Loucy (cell line): ENCODE measurements at regions not wholly inside any gene's neighbourhood (a gene's known extent, or its start where the extent isn't known, plus 50 kb on each side); places are given as distances from the start of the nearest gene placed in this dataset.

ENCODE experiments used
- H2AFZ ChIP-seq: fragments of 200-600 bp; sonication (generic); 2 replicates; pipeline ENCODE4 v1.6.0; 2016; ENCODE audit warnings: antibody characterized with exemption, mild to moderate bottlenecking, low read length, moderate library complexity
- H3F3A ChIP-seq: fragments of 200-600 bp; 2 replicates; pipeline ENCODE4 v1.6.0; 2016; ENCODE audit warnings: antibody characterized with exemption, low read depth, mild to moderate bottlenecking
- H3K27me3 ChIP-seq: fragments of 200-600 bp; sonication (generic); 2 replicates; pipeline ENCODE4 v1.6.1; 2014; ENCODE audit warnings: low read length, mild to moderate bottlenecking; ENCODE audit not compliant: insufficient read depth, poor library complexity, severe bottlenecking
- H3K36me3 ChIP-seq: fragments of 200-600 bp; sonication (generic); 2 replicates; pipeline ENCODE4 v1.6.1; 2016; ENCODE audit warnings: low read length; ENCODE audit not compliant: insufficient read depth
- H3K4me1 ChIP-seq: fragments of 200-600 bp; sonication (generic); 2 replicates; pipeline ENCODE4 v1.5.1; 2014; ENCODE audit warnings: low read length, mild to moderate bottlenecking; ENCODE audit not compliant: insufficient read depth, poor library complexity, severe bottlenecking
- H3K4me2 ChIP-seq: fragments of 200-600 bp; sonication (generic); 2 replicates; pipeline ENCODE4 v1.6.0; 2014; ENCODE audit warnings: antibody characterized with exemption, low read length, low read depth, mild to moderate bottlenecking; ENCODE audit not compliant: poor library complexity, severe bottlenecking
- H3K4me3 ChIP-seq: fragments of 200-600 bp; sonication (generic); 2 replicates; pipeline ENCODE4 v1.5.1; 2014; ENCODE audit warnings: low read length, mild to moderate bottlenecking, mixed read lengths; ENCODE audit not compliant: poor library complexity, severe bottlenecking
- H3K79me2 ChIP-seq: fragments of 200-600 bp; sonication (generic); 2 replicates; pipeline ENCODE4 v1.6.1; 2014; ENCODE audit warnings: low read length; ENCODE audit not compliant: insufficient read depth
- H3K9ac ChIP-seq: fragments of 200-600 bp; sonication (generic); 2 replicates; pipeline ENCODE4 v1.6.0; 2014; ENCODE audit warnings: mild to moderate bottlenecking, low read depth, low read length, moderate library complexity; ENCODE audit not compliant: poor library complexity, severe bottlenecking
- H3K9me2 ChIP-seq: fragments of 200-600 bp; sonication (generic); replicated peaks from 2 replicates; pipeline ENCODE4 v1.6.1; 2016; ENCODE audit warnings: low read depth, low read length, mixed read lengths
- H3K9me3 ChIP-seq: fragments of 200-600 bp; sonication (generic); 2 replicates; pipeline ENCODE4 v1.6.1; 2014; ENCODE audit warnings: mild to moderate bottlenecking, antibody characterized with exemption, low read length, low read depth; ENCODE audit not compliant: insufficient read depth
- H4K20me1 ChIP-seq: fragments of 200-600 bp; sonication (generic); 2 replicates; pipeline ENCODE4 v1.6.0; 2014; ENCODE audit warnings: antibody characterized with exemption, low read length, mild to moderate bottlenecking; ENCODE audit not compliant: insufficient read depth, poor library complexity, severe bottlenecking
- EZH2phosphoT487 ChIP-seq: fragments of 200-600 bp; IDR thresholded peaks from 2 replicates; pipeline ENCODE4 v1.6.1; 2018; ENCODE audit warnings: antibody characterized with exemption, mild to moderate bottlenecking, moderate library complexity, borderline replicate concordance
- TF ChIP-seq, protein P1 (sequence below): fragments of 200-600 bp; sonication (generic); conservative IDR thresholded peaks from 2 replicates; pipeline ENCODE4 v1.5.1; 2014; ENCODE audit warnings: mild to moderate bottlenecking, antibody characterized with exemption, low read length

GRCh38 chr4:52366621-52367020, 292.5 kb downstream of the USP46 start:
- Histone ChIP-seq H3K9me3 (no peaks in the 10 kb centered on the region), H3F3A (no peaks in the 10 kb centered on the region), H3K27me3 (no peaks in the 10 kb centered on the region), H3K79me2 (no peaks in the 10 kb centered on the region), H4K20me1 (no peaks in the 10 kb centered on the region), H3K9me2 (no peaks in the 10 kb centered on the region), H2AFZ (no peak overlapping the region), H3K4me3 (no peak overlapping the region), H3K4me1 (no peaks in the 10 kb centered on the region), H3K4me2 (no peak overlapping the region), H3K36me3 (no peaks in the 10 kb centered on the region), H3K9ac (no peak overlapping the region)
- no peak for TF ChIP-seq EZH2phosphoT487
- TF ChIP-seq, protein P1, sequence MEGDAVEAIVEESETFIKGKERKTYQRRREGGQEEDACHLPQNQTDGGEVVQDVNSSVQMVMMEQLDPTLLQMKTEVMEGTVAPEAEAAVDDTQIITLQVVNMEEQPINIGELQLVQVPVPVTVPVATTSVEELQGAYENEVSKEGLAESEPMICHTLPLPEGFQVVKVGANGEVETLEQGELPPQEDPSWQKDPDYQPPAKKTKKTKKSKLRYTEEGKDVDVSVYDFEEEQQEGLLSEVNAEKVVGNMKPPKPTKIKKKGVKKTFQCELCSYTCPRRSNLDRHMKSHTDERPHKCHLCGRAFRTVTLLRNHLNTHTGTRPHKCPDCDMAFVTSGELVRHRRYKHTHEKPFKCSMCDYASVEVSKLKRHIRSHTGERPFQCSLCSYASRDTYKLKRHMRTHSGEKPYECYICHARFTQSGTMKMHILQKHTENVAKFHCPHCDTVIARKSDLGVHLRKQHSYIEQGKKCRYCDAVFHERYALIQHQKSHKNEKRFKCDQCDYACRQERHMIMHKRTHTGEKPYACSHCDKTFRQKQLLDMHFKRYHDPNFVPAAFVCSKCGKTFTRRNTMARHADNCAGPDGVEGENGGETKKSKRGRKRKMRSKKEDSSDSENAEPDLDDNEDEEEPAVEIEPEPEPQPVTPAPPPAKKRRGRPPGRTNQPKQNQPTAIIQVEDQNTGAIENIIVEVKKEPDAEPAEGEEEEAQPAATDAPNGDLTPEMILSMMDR = no peak

GRCh38 chr4:52367282-52367830, 291.7 kb downstream of the USP46 start:
- no peaks in the 10 kb centered on the region for H3K9me2 ChIP-seq
- H3K36me3 ChIP-seq = no peaks in the 10 kb centered on the region
- H3K4me2 ChIP-seq = no peak overlapping the region
- no peaks in the 10 kb centered on the region for H4K20me1 ChIP-seq
- no peaks in the 10 kb centered on the region for H3K27me3 ChIP-seq
- no peak overlapping the region for H3K4me3 ChIP-seq
- no peaks in the 10 kb centered on the region for H3K9me3 ChIP-seq
- H2AFZ ChIP-seq = no peak overlapping the region
- no peaks in the 10 kb centered on the region for H3K79me2 ChIP-seq
- H3K9ac ChIP-seq = no peak overlapping the region
- no peaks in the 10 kb centered on the region for H3K4me1 ChIP-seq
- no peak for TF ChIP-seq EZH2phosphoT487
- TF ChIP-seq, protein P1 = no peak
- H3F3A ChIP-seq = no peaks in the 10 kb centered on the region

DNA sequence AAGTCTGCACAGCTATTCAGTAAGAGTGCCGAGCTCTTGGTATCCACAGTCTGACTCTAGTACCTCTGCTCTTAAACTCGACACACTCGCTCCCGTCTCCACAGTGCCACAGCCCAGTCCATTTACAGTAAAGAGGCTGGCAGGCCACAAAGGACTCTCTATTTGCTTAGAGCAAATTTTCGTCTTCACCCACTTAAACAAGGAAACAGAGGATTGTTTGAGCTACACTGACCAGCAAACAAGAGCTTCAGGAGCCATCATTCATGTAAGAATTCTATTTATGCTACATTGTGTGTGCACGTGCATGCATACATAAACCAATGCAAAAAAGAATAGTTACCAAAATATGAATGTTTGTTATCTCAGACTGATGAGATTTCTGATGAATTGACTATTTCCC, 290.2 kb downstream of the USP46 start:
- no peaks in the 10 kb centered on the region for H3K79me2 ChIP-seq
- H3K9me3 ChIP-seq = no peaks in the 10 kb centered on the region
- no peaks in the 10 kb centered on the region for H3K27me3 ChIP-seq
- H3K4me1 ChIP-seq = no peaks in the 10 kb centered on the region
- H3K36me3 ChIP-seq = no peaks in the 10 kb centered on the region
- no peaks in the 10 kb centered on the region for H4K20me1 ChIP-seq
- no peak overlapping the region for H2AFZ ChIP-seq
- no peaks in the 10 kb centered on the region for H3F3A ChIP-seq
- no peak overlapping the region for H3K4me3 ChIP-seq
- H3K9ac ChIP-seq = no peak overlapping the region
- no peak for TF ChIP-seq EZH2phosphoT487
- TF ChIP-seq, protein P1 = no peak
- H3K4me2 ChIP-seq = no peak overlapping the region
- H3K9me2 ChIP-seq = no peaks in the 10 kb centered on the region
